Heart left ventricle (tissue), 16 donors: ENCODE measurements at regions not wholly inside any gene's neighbourhood (a gene's known extent, or its start where the extent isn't known, plus 50 kb on each side); places are given as distances from the start of the nearest gene placed in this dataset.

Experiments
- ATAC-seq, 4 donors: fragments of 200-7000 bp; cut with Tn5 transposase; one replicate each; pipeline ENCODE4 v1.9.1; 2020 to 2022; ENCODE audit warnings: moderate library complexity in 4 of 4, mild to moderate bottlenecking in 3 of 4, moderate number of reproducible peaks in 1 of 4
- DNase-seq, 5 donors: peaks; one replicate each; pipeline ENCODE4 v3.0.0-alpha.2; 2020
- H3K27ac ChIP-seq, 12 donors: fragments of 200-600 bp; sonication (generic) in 4 of 12; one replicate each; pipeline versions ENCODE4 v1.5.0 to v1.8.0; 2016 to 2022; ENCODE audit warnings: mild to moderate bottlenecking in 2 of 12
- H3K27me3 ChIP-seq, 9 donors: fragments of 200-600 bp; sonication (generic) in 2 of 9; one replicate each; pipeline versions ENCODE4 v1.5.1 to v1.8.0; 2016 to 2022; ENCODE audit warnings: mild to moderate bottlenecking in 3 of 9
- H3K36me3 ChIP-seq, 9 donors: fragments of 200-600 bp; sonication (generic) in 2 of 9; one replicate each; pipeline versions ENCODE4 v1.5.0 to v1.8.0; 2018 to 2022; ENCODE audit warnings: mild to moderate bottlenecking in 2 of 9
- H3K4me1 ChIP-seq, 12 donors: fragments of 200-600 bp; sonication (generic) in 4 of 12; one replicate each; pipeline versions ENCODE4 v1.5.0 to v1.8.0; 2016 to 2022; ENCODE audit warnings: mild to moderate bottlenecking in 3 of 12
- H3K4me3 ChIP-seq, 12 donors: fragments of 200-600 bp; sonication (generic) in 4 of 12; one replicate each; pipeline versions ENCODE4 v1.5.0 to v1.8.0; 2017 to 2022; ENCODE audit warnings: mild to moderate bottlenecking in 9 of 12, moderate library complexity in 4 of 12
- H3K9me3 ChIP-seq, 12 donors: fragments of 200-600 bp; sonication (generic) in 4 of 12; one replicate each; pipeline versions ENCODE4 v1.5.0 to v1.8.0; 2016 to 2022; ENCODE audit warnings: mild to moderate bottlenecking in 1 of 12
- CTCF ChIP-seq, 12 donors: fragments of 200-600 bp; sonication (generic) in 4 of 12; IDR thresholded peaks; one replicate each; pipeline versions ENCODE4 v1.5.0 to v1.8.0; 2018 to 2022; ENCODE audit warnings: antibody characterized with exemption in 12 of 12, mild to moderate bottlenecking in 5 of 12
- POLR2A ChIP-seq, 2 donors: fragments of 450-650 bp; IDR thresholded peaks; one replicate each; pipeline ENCODE4 v1.6.1; 2017; ENCODE audit warnings: antibody characterized with exemption in 2 of 2, mild to moderate bottlenecking in 2 of 2, moderate library complexity in 2 of 2
- WGBS, 4 donors: extraction: QIAGEN DNeasy Blood & Tissue Kit in 2 of 4; methylation state at CpG; one replicate each; pipeline versions ENCODE4 v1.1.5 to v1.1.7; 2013 to 2018; 5-methylcytosine and 5-hydroxymethylcytosine counted together
- intact Hi-C, 10 donors: fragments of 100-400 bp; cut with DNase I; formaldehyde crosslinking; loops; one replicate each; pipeline versions ENCODE4 v1.11.1 to v1.14.2; 2022
- donor health status: ischemic (EF 13 %, LVEDD 7.1; RV severe dilation, severe dysfunction).
- donor health status: healthy with polysubstance abuse.
- donor health status: DM: no; HTN: yes; CAD: no.
- donor health status: DM: no; HTN: no; CAD: no.
- donor health status: ischemic (EF 25% LVEDD 6.9; RV normal size, moderate dysfunction).
- donor health status: ischemic (EF 25% LVEDD 5.7; RV mildly dilated, moderate dysfunction).
- donor health status: healthy.
- donor health status: DM: yes; HTN: yes; CAD: no.
- donor health status: ischemic (EF 35%, LVEDD 5.7; RV mildly dilated, moderate dysfunction).
- donor health status: nonischemic (EF 11% LVEDD 7.7; RV severe dilation, severe dysfunction).
- donor health status: DM: yes; HTN: yes; CAD: no.
- donor health status: PGD.
- donor health status: ischemic (EF 29% LVEDD 5.4; RV normal size, mild dysfunction).
- donor health status: nonischemic (EF 23%, LVEDD 6.1; RV moderate dilation, normal function).

- Histone ChIP-seq H3K4me3 (no peak overlapping the region), H3K27me3 (peaks cover 0 to 12% (median 0%) of the 10 kb centered on the region in 9 donors), H3K36me3 (no peaks in the 10 kb centered on the region), H3K4me1 (no peaks in the 10 kb centered on the region), H3K9me3 (no peaks in the 10 kb centered on the region), H3K27ac (no peak overlapping the region)
- ATAC-seq (no peak), DNase-seq (no peak)
- WGBS, 4 donors: 47 to 91% (median 73%) methylated on average over 1 of the region's 1 CpG
- TF ChIP-seq POLR2A (IDR thresholded peaks at IDR 0.05): no peak
- no peak for TF ChIP-seq CTCF (IDR thresholded peaks at IDR 0.05)
- intact Hi-C loops: no loop called here
Measured at GRCh38 chr3:17910922-17911321, 168.5 kb upstream of the TBC1D5 start.

- 89 to 92% (median 92%) methylated on average over 3 of the region's 3 CpGs for WGBS, 4 donors
- ATAC-seq (no peak), DNase-seq (no peak)
- TF ChIP-seq POLR2A (IDR thresholded peaks at IDR 0.05) (no peak), CTCF (IDR thresholded peaks at IDR 0.05) (no peak)
- H3K4me1 ChIP-seq: no peaks in the 10 kb centered on the region
- H3K9me3 ChIP-seq: no peaks in the 10 kb centered on the region
- H3K4me3 ChIP-seq: no peak overlapping the region
- intact Hi-C loops: no loop called here
- peaks cover 0 to 12% (median 0%) of the 10 kb centered on the region in 9 donors for H3K27me3 ChIP-seq
- H3K27ac ChIP-seq: no peak overlapping the region
- H3K36me3 ChIP-seq: no peaks in the 10 kb centered on the region
Measured at GRCh38 chr3:17909714-17910113, 167.3 kb upstream of the TBC1D5 start.

GRCh38 chr3:17908399-17909191 is 166.2 kb upstream of the TBC1D5 start:
- DNase-seq: no peak
- WGBS, 4 donors: 59 to 80% (median 72%) methylated on average over 5 of the region's 5 CpGs
- H3K4me1 ChIP-seq: no peaks in the 10 kb centered on the region
- TF ChIP-seq CTCF (IDR thresholded peaks at IDR 0.05): no peak
- no peak for TF ChIP-seq POLR2A (IDR thresholded peaks at IDR 0.05)
- H3K9me3 ChIP-seq: no peaks in the 10 kb centered on the region
- H3K4me3 ChIP-seq: no peak overlapping the region
- no peaks in the 10 kb centered on the region for H3K36me3 ChIP-seq
- no peak for ATAC-seq
- intact Hi-C loops: no loop called here
- H3K27ac ChIP-seq: no peak overlapping the region
- peaks cover 0 to 12% (median 0%) of the 10 kb centered on the region in 9 donors for H3K27me3 ChIP-seq

- H3K36me3 ChIP-seq: no peaks in the 10 kb centered on the region
- no peak overlapping the region for H3K4me3 ChIP-seq
- 36 to 66% (median 62%) methylated on average over 2 of the region's 2 CpGs for WGBS, 4 donors
- no peak overlapping the region for H3K27ac ChIP-seq
- no peak for TF ChIP-seq CTCF (IDR thresholded peaks at IDR 0.05)
- TF ChIP-seq POLR2A (IDR thresholded peaks at IDR 0.05): no peak
- H3K9me3 ChIP-seq: peaks cover 0 to 6% (median 0%) of the 10 kb centered on the region in 12 donors
- no peak for ATAC-seq
- no peaks in the 10 kb centered on the region for H3K4me1 ChIP-seq
- H3K27me3 ChIP-seq: no peaks in the 10 kb centered on the region
- intact Hi-C loops: no loop called here
- no peak for DNase-seq
Measured at GRCh38 chr3:17905996-17906395, 163.6 kb upstream of the TBC1D5 start.
